ENCODE measurements at regions not wholly inside any gene's neighbourhood (a gene's known extent, or its start where the extent isn't known, plus 50 kb on each side); places are given as distances from the start of the nearest gene placed in this dataset.

DNA sequence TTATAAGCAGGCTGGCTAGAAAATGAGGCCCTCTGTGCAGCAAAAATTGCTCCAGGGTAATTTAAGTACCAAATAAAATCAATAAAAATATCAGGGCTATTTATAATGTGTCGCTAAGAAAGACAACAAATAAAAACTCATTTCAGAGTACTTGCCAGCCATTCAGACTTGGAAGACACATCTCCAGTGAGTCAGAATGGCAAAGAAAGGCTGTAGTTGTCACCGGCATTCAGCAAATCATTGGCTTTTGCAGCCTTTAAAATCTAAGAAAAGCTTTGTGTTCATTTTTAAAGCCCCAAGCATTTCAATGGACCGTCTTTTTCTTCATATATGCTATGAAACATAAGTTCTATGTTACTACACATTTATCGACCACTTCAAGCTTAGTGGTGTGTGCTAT is 141.1 kb upstream of the HNMT start:
- no peaks in the 10 kb centered on the region for H3K9me3 ChIP-seq (ENCODE audit: low read length)
- no peak overlapping the region for H3K4me2 ChIP-seq (ENCODE audit: low read length)
- no peak overlapping the region for H3K27ac ChIP-seq (ENCODE audit: low read length)
- H2AFZ ChIP-seq (ENCODE audit: low read depth, low read length), result no peak overlapping the region
- no peak overlapping the region for H3K4me3 ChIP-seq (ENCODE audit: low read length)
- no peaks in the 10 kb centered on the region for H3K9me2 ChIP-seq (ENCODE audit: insufficient read depth, low read length)
- H4K20me1 ChIP-seq (ENCODE audit: insufficient read depth), result no peaks in the 10 kb centered on the region
- no peak overlapping the region for H3K9ac ChIP-seq (ENCODE audit: low read length)
- H3K79me2 ChIP-seq (replicated peaks; ENCODE audit: insufficient read depth, low read length), result no peaks in the 10 kb centered on the region
- TF ChIP-seq, protein P1, sequence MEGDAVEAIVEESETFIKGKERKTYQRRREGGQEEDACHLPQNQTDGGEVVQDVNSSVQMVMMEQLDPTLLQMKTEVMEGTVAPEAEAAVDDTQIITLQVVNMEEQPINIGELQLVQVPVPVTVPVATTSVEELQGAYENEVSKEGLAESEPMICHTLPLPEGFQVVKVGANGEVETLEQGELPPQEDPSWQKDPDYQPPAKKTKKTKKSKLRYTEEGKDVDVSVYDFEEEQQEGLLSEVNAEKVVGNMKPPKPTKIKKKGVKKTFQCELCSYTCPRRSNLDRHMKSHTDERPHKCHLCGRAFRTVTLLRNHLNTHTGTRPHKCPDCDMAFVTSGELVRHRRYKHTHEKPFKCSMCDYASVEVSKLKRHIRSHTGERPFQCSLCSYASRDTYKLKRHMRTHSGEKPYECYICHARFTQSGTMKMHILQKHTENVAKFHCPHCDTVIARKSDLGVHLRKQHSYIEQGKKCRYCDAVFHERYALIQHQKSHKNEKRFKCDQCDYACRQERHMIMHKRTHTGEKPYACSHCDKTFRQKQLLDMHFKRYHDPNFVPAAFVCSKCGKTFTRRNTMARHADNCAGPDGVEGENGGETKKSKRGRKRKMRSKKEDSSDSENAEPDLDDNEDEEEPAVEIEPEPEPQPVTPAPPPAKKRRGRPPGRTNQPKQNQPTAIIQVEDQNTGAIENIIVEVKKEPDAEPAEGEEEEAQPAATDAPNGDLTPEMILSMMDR (IDR thresholded peaks at IDR 0.05; ENCODE audit: poor library complexity, severe bottlenecking), result no peak
- no peak for TF ChIP-seq MXI1 (conservative IDR thresholded peaks at IDR 0.05; ENCODE audit: poor library complexity, severe bottlenecking)
- TF ChIP-seq TAF1 (IDR thresholded peaks at IDR 0.05; ENCODE audit: low read depth), result no peak
- no peak for TF ChIP-seq RAD21 (conservative IDR thresholded peaks at IDR 0.05)
- TF ChIP-seq SMC3 (conservative IDR thresholded peaks at IDR 0.05; ENCODE audit: poor library complexity), result no peak
- TF ChIP-seq, protein P2, sequence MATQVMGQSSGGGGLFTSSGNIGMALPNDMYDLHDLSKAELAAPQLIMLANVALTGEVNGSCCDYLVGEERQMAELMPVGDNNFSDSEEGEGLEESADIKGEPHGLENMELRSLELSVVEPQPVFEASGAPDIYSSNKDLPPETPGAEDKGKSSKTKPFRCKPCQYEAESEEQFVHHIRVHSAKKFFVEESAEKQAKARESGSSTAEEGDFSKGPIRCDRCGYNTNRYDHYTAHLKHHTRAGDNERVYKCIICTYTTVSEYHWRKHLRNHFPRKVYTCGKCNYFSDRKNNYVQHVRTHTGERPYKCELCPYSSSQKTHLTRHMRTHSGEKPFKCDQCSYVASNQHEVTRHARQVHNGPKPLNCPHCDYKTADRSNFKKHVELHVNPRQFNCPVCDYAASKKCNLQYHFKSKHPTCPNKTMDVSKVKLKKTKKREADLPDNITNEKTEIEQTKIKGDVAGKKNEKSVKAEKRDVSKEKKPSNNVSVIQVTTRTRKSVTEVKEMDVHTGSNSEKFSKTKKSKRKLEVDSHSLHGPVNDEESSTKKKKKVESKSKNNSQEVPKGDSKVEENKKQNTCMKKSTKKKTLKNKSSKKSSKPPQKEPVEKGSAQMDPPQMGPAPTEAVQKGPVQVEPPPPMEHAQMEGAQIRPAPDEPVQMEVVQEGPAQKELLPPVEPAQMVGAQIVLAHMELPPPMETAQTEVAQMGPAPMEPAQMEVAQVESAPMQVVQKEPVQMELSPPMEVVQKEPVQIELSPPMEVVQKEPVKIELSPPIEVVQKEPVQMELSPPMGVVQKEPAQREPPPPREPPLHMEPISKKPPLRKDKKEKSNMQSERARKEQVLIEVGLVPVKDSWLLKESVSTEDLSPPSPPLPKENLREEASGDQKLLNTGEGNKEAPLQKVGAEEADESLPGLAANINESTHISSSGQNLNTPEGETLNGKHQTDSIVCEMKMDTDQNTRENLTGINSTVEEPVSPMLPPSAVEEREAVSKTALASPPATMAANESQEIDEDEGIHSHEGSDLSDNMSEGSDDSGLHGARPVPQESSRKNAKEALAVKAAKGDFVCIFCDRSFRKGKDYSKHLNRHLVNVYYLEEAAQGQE (IDR thresholded peaks at IDR 0.05; ENCODE audit: borderline replicate concordance), result no peak
- no peak for TF ChIP-seq EP300 (conservative IDR thresholded peaks at IDR 0.05; ENCODE audit: poor library complexity, severe bottlenecking)
- TF ChIP-seq EZH2 (IDR thresholded peaks at IDR 0.05; ENCODE audit: borderline replicate concordance, insufficient read depth, low read length, poor library complexity, severe bottlenecking), result no peak
- TF ChIP-seq POLR2AphosphoS5 (IDR thresholded peaks at IDR 0.05), result no peak
- no peaks in the 10 kb centered on the region for H3K36me3 ChIP-seq (ENCODE audit: insufficient read depth, low read length)
- H3F3A ChIP-seq (ENCODE audit: insufficient read depth, low read length, poor library complexity, severe bottlenecking), result no peaks in the 10 kb centered on the region
- no peaks in the 10 kb centered on the region for H3K27me3 ChIP-seq (ENCODE audit: insufficient read depth, low read depth, low read length)

GRCh38 chr2:137824501-137824900 is 139.8 kb upstream of the HNMT start:
- Histone ChIP-seq H3K36me3 (ENCODE audit: insufficient read depth, low read length) (no peaks in the 10 kb centered on the region), H3K9ac (ENCODE audit: low read length) (no peak overlapping the region), H3K9me3 (ENCODE audit: low read length) (no peaks in the 10 kb centered on the region), H3K4me3 (ENCODE audit: low read length) (no peak overlapping the region), H2AFZ (ENCODE audit: low read depth, low read length) (no peak overlapping the region), H4K20me1 (ENCODE audit: insufficient read depth) (no peaks in the 10 kb centered on the region), H3K27ac (ENCODE audit: low read length) (no peak overlapping the region), H3K79me2 (replicated peaks; ENCODE audit: insufficient read depth, low read length) (no peaks in the 10 kb centered on the region), H3K27me3 (ENCODE audit: insufficient read depth, low read depth, low read length) (no peaks in the 10 kb centered on the region), H3K9me2 (ENCODE audit: insufficient read depth, low read length) (no peaks in the 10 kb centered on the region), H3K4me2 (ENCODE audit: low read length) (no peak overlapping the region), H3F3A (ENCODE audit: insufficient read depth, low read length, poor library complexity, severe bottlenecking) (no peaks in the 10 kb centered on the region)
- TF ChIP-seq TAF1 (IDR thresholded peaks at IDR 0.05; ENCODE audit: low read depth), result no peak
- TF ChIP-seq, protein P1 (IDR thresholded peaks at IDR 0.05; ENCODE audit: poor library complexity, severe bottlenecking), result no peak
- TF ChIP-seq SMC3 (conservative IDR thresholded peaks at IDR 0.05; ENCODE audit: poor library complexity), result no peak
- no peak for TF ChIP-seq EP300 (conservative IDR thresholded peaks at IDR 0.05; ENCODE audit: poor library complexity, severe bottlenecking)
- no peak for TF ChIP-seq POLR2AphosphoS5 (IDR thresholded peaks at IDR 0.05)
- no peak for TF ChIP-seq RAD21 (conservative IDR thresholded peaks at IDR 0.05)
- no peak for TF ChIP-seq EZH2 (IDR thresholded peaks at IDR 0.05; ENCODE audit: borderline replicate concordance, insufficient read depth, low read length, poor library complexity, severe bottlenecking)
- TF ChIP-seq, protein P2 (IDR thresholded peaks at IDR 0.05; ENCODE audit: borderline replicate concordance), result no peak
- TF ChIP-seq MXI1 (conservative IDR thresholded peaks at IDR 0.05; ENCODE audit: poor library complexity, severe bottlenecking), result no peak
